ENCODE measurements at regions not wholly inside any gene's neighbourhood (a gene's known extent, or its start where the extent isn't known, plus 50 kb on each side); places are given as distances from the start of the nearest gene placed in this dataset.

DNA sequence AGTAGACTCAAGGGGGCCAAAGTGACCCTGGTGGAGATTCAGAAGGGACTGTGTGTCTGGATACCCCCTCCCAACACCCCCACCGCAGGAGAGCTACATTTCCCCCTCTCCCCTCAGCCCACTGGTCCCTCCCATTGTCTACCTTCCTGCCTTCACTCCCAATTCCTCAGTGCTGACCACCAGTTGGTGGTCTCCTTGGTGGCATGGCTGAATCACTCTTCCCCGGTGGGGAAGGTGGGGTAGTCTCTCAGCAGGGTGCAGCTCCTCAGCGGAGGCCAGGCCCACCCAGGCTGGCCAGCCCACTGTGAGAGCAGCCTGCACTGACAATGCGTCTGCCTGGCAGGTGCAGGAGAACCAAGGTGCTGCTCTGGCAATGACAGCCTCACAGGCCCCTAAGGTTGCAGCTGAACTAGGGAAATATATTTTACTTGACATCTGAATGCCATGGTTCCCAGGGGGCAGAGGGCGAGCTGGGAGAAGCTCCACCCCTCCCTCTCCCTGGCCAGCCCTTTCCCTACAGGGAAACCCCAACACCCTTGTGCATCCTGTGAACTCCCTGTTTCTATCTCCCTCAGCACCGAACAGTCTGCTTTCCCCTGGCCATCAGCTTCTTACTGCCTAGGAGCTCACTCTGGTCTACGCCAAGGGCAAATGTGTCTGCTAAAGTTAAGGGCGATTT lies 62.6 kb upstream of the PAX8 start:
- TF ChIP-seq CTCF (IDR thresholded peaks at IDR 0.05) (no peak), POLR2A (IDR thresholded peaks at IDR 0.05) (no peak)
